ENCODE measurements at regions not wholly inside any gene's neighbourhood (a gene's known extent, or its start where the extent isn't known, plus 50 kb on each side); places are given as distances from the start of the nearest gene placed in this dataset.
"Not testable (repeated sequence)": the region's sequence is repeated elsewhere in the genome, so short reads cannot be mapped to it uniquely, and the experiment has no call there.

GRCh38 chr5:83856881-83857280 lies 136.2 kb upstream of the HAPLN1 start:
- FAIRE-seq: no peak
- Histone ChIP-seq H3K36me3 (ENCODE audit: control insufficient read depth in 2 of 2, insufficient read depth in 2 of 2, low read length in 1 of 2) (no peaks in the 10 kb centered on the region), H3K4me1 (ENCODE audit: control insufficient read depth, insufficient read depth, low read length) (no peaks in the 10 kb centered on the region), H3K4me2 (ENCODE audit: control insufficient read depth, insufficient read depth) (no peak overlapping the region), H4K20me1 (ENCODE audit: control insufficient read depth, insufficient read depth) (no peaks in the 10 kb centered on the region), H3K27me3 (replicated peaks in 1 of 2; ENCODE audit: control insufficient read depth in 2 of 2, insufficient read depth in 2 of 2, low read length in 1 of 2) (no peaks in the 10 kb centered on the region), H3K9ac (ENCODE audit: control insufficient read depth, insufficient read depth, low read length) (no peak overlapping the region), H3K79me2 (ENCODE audit: control insufficient read depth, insufficient read depth, low read length) (no peaks in the 10 kb centered on the region), H3K9me3 (replicated peaks; ENCODE audit: control insufficient read depth, insufficient read depth, low read length) (no peaks in the 10 kb centered on the region), H3K4me3 (no peak overlapping the region), H3K27ac (ENCODE audit: control insufficient read depth, insufficient read depth) (no peak overlapping the region), H2AFZ (ENCODE audit: control insufficient read depth, low read depth, low read length) (no peak overlapping the region)
- ChIA-PET SMC1A (ENCODE audit: uncharacterized antibody, unreplicated experiment) (interaction anchor here (1.6 kb wide), 1 partner anchor 35 kb away, joined by 3 read pairs; no protein-coding TSS in a partner anchor), CTCF (interaction anchor here (0.9 kb wide), 1 partner anchor 27 kb away, joined by 3 read pairs; no protein-coding TSS in a partner anchor), RAD21 (ENCODE audit: unreplicated experiment) (no interaction called here), POLR2A (no interaction called here)
- intact Hi-C loops (cut with micrococcal nuclease; ENCODE audit: unreplicated experiment) (no loop called here), in situ Hi-C loops (cut with MboI) (no loop called here)
- TF ChIP-seq ZBTB33 (IDR thresholded peaks at IDR 0.05): no peak
- TF ChIP-seq POLR2AphosphoS2 (IDR thresholded peaks at IDR 0.05; ENCODE audit: low read depth, low read length): no peak
- TF ChIP-seq CHD4 (IDR thresholded peaks at IDR 0.05): no peak
- no peak for TF ChIP-seq CBFB (IDR thresholded peaks at IDR 0.05; ENCODE audit: low read depth)
- no peak for TF ChIP-seq NFXL1 (IDR thresholded peaks at IDR 0.05; ENCODE audit: borderline replicate concordance)
- no peak for TF ChIP-seq MEF2A (IDR thresholded peaks at IDR 0.05; ENCODE audit: insufficient read depth, low read depth, low read length)
- no peak for TF ChIP-seq CEBPZ (IDR thresholded peaks at IDR 0.05; ENCODE audit: low read depth, low read length)
- TF ChIP-seq MXI1 (IDR thresholded peaks at IDR 0.05; ENCODE audit: low read depth, low read length): no peak
- no peak for TF ChIP-seq TARDBP (IDR thresholded peaks at IDR 0.05; ENCODE audit: borderline replicate concordance)
- TF ChIP-seq CREM (IDR thresholded peaks at IDR 0.05; ENCODE audit: low read depth): no peak
- TF ChIP-seq POU2F2 (IDR thresholded peaks at IDR 0.05; ENCODE audit: borderline replicate concordance, low read depth, low read length): no peak
- no peak for ATAC-seq
- DNase-seq (ENCODE audit: low read depth, low spot score): no peak
- WGBS (ENCODE audit: insufficient coverage, insufficient replicate concordance, low lambda C conversion rate, missing lambda C conversion rate): 41% methylated on average over 6 of the region's 6 CpGs
- no TSS peak for BruUV-seq (replicated peaks)

- H3K9ac ChIP-seq (ENCODE audit: control insufficient read depth, insufficient read depth, low read length); H2AFZ ChIP-seq (ENCODE audit: control insufficient read depth, low read depth, low read length); H3K4me3 ChIP-seq; POLR2A ChIA-PET; ATAC-seq; FAIRE-seq; DNase-seq (ENCODE audit: low read depth, low spot score); H3K27ac ChIP-seq (ENCODE audit: control insufficient read depth, insufficient read depth); H3K27me3 ChIP-seq (replicated peaks in 1 of 2; ENCODE audit: control insufficient read depth in 2 of 2, insufficient read depth in 2 of 2, low read length in 1 of 2); BruUV-seq (replicated peaks); H3K36me3 ChIP-seq (ENCODE audit: control insufficient read depth in 2 of 2, insufficient read depth in 2 of 2, low read length in 1 of 2); H3K4me2 ChIP-seq (ENCODE audit: control insufficient read depth, insufficient read depth); RAD21 ChIA-PET (ENCODE audit: unreplicated experiment); SMC1A ChIA-PET (ENCODE audit: uncharacterized antibody, unreplicated experiment); H4K20me1 ChIP-seq (ENCODE audit: control insufficient read depth, insufficient read depth); CTCF ChIA-PET; H3K9me3 ChIP-seq (replicated peaks; ENCODE audit: control insufficient read depth, insufficient read depth, low read length); in situ Hi-C loops (cut with MboI); H3K4me1 ChIP-seq (ENCODE audit: control insufficient read depth, insufficient read depth, low read length); H3K79me2 ChIP-seq (ENCODE audit: control insufficient read depth, insufficient read depth, low read length); intact Hi-C loops (cut with micrococcal nuclease; ENCODE audit: unreplicated experiment): not testable (repeated sequence)
- 55% methylated on average over 3 of the region's 3 CpGs for WGBS (ENCODE audit: insufficient coverage, insufficient replicate concordance, low lambda C conversion rate, missing lambda C conversion rate)
These were observed 129.8 kb upstream of the HAPLN1 start for GRCh38 chr5:83850412-83850811.
